ENCODE measurements at regions not wholly inside any gene's neighbourhood (a gene's known extent, or its start where the extent isn't known, plus 50 kb on each side); places are given as distances from the start of the nearest gene placed in this dataset.

- TF ChIP-seq CTCF (IDR thresholded peaks at IDR 0.05; ENCODE audit: low read depth, low read length, poor library complexity, severe bottlenecking) = no peak
- no peak for TF ChIP-seq EZH2phosphoT487 (IDR thresholded peaks at IDR 0.05; ENCODE audit: borderline replicate concordance, low read length)
Observed at GRCh38 chr12:132436791-132437251, 53.1 kb upstream of the FBRSL1 start.

Measured in DOHH2 (cell line).